GM12865 (cell line): ENCODE measurements at regions not wholly inside any gene's neighbourhood (a gene's known extent, or its start where the extent isn't known, plus 50 kb on each side); places are given as distances from the start of the nearest gene placed in this dataset.

Experiments
- DNase-seq: peaks from one replicate; pipeline ENCODE4 v3.0.0; 2010; ENCODE audit warnings: low read depth
- H3K4me3 ChIP-seq: 2 replicates; pipeline ENCODE4 v1.5.1; 2011; ENCODE audit warnings: mild to moderate bottlenecking, low read depth, low read length, control low read depth
- CTCF ChIP-seq: IDR thresholded peaks from 2 replicates; pipeline ENCODE4 v1.5.1; 2011; ENCODE audit warnings: low read length, control low read depth, low read depth, inconsistent platforms; ENCODE audit not compliant: insufficient read depth; ENCODE audit errors: missing control alignments

- TF ChIP-seq CTCF, result no peak
- no peak for DNase-seq
- H3K4me3 ChIP-seq, result no peak overlapping the region
Measured at GRCh38 chr5:167571824-167572223, 719.6 kb upstream of the WWC1 start.

- DNase-seq, result no peak
- no peak for TF ChIP-seq CTCF
Measured at GRCh38 chr5:167573370-167574127, 717.9 kb upstream of the WWC1 start.

GRCh38 chr5:167574464-167574863, 717.0 kb upstream of the WWC1 start:
- TF ChIP-seq CTCF, result no peak
- no peak overlapping the region for H3K4me3 ChIP-seq
- no peak for DNase-seq

More at GRCh38 chr5:167573370-167574127, 717.9 kb upstream of the WWC1 start:
- H3K4me3 ChIP-seq, result no peak overlapping the region

- H3K4me3 ChIP-seq, result no peak overlapping the region
- DNase-seq, result no peak
- TF ChIP-seq CTCF, result no peak
Measured at GRCh38 chr5:167575330-167575729, 716.1 kb upstream of the WWC1 start.

GRCh38 chr5:167576126-167576525, 715.3 kb upstream of the WWC1 start:
- no peak overlapping the region for H3K4me3 ChIP-seq
- no peak for DNase-seq
- TF ChIP-seq CTCF, result no peak

- H3K4me3 ChIP-seq, result no peak overlapping the region
- DNase-seq, result no peak
- no peak for TF ChIP-seq CTCF
Measured at GRCh38 chr5:167576897-167577296, 714.5 kb upstream of the WWC1 start.

- no peak for TF ChIP-seq CTCF
- DNase-seq, result no peak
- H3K4me3 ChIP-seq, result no peak overlapping the region
Measured at GRCh38 chr5:167577616-167578015, 713.8 kb upstream of the WWC1 start.
